ENCODE measurements at regions not wholly inside any gene's neighbourhood (a gene's known extent, or its start where the extent isn't known, plus 50 kb on each side); places are given as distances from the start of the nearest gene placed in this dataset.

DNA sequence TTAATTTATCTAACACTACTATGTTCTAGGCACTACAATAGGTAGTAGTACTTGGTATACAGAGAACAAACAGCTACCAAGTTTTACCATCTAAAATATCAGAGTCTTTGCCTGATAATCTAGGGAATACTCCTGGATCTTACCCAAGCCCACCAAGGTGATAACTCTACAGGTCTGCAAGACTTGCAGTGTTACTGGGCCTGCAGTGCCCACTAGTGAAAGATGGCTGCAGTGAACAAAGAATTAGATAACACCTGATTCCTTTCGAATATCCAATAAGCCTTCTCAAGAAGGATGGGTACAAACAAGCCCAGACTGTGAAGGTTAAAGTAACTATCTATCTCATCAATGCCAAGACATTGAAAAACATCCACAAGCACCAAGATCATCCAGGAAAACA, 317.0 kb upstream of the DCBLD2 start:
- DNase-seq (ENCODE audit: insufficient read length, low spot score) (no peak), FAIRE-seq (no peak)
- TF ChIP-seq POLR2A (IDR thresholded peaks at IDR 0.05; ENCODE audit: low read depth, low read length): no peak

DNA sequence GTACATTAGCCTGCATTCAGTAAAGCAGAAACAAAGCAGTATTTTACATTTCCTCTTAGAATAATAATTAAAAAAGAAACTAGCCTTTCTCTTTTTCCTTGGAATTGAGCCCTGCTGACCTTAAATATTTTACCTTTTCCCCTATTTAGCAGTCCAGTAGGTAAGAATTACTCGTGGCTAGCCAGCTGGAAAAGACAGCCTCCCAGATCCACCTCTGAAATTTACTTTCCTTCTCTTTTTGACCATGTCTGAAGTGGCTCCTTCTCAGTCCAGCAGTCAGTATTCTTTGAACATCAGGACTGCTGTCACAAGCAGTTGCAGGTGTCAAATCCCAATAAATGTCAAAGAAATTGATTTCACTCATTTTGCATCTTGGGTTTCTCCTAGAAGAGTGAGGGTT, 311.5 kb upstream of the DCBLD2 start:
- no peak for DNase-seq (ENCODE audit: insufficient read length, low spot score)
- TF ChIP-seq POLR2A (IDR thresholded peaks at IDR 0.05; ENCODE audit: low read depth, low read length): no peak
- no peak for FAIRE-seq

DNA sequence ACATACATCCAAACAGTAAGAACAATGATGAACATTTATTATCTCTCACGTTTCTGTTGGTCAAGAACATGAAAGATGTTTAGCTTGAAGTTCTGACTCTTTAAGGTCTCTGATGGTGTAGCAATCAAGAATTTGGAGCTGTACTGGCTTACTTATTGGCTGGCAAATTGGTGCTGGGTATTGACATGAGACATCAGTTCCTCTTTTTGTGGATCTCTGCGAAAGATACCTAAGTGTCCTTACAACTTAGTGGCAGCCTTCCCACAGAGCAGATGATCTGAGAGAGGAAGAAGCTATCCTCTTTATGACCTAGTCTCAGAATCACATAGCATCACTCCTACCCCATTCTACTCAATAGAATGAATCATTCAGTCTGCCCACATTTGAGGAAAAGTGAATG, 309.8 kb upstream of the DCBLD2 start:
- no peak for FAIRE-seq
- no peak for TF ChIP-seq POLR2A (IDR thresholded peaks at IDR 0.05; ENCODE audit: low read depth, low read length)
- DNase-seq (ENCODE audit: insufficient read length, low spot score): no peak

DNA sequence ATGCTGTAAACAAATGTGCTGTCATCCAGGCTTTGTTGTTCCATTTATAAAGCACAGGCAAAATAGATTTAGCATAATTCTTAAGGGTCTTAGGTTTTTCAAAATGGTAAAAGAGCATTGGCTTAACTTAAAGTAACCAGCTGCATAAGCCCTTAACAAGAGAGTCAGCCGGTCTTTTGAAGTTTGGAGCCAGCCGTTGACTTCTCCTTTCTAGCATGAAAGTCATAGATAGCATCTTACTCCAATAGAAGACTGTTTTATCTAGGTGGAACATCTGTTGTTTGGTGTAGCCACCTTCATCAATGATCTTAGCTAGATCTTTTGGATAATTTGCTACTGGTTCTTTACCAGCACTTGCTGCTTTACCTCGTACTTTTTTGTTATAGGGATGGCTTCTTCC, 297.5 kb upstream of the DCBLD2 start:
- no peak for FAIRE-seq
- TF ChIP-seq POLR2A (IDR thresholded peaks at IDR 0.05; ENCODE audit: low read depth, low read length): no peak

DNA sequence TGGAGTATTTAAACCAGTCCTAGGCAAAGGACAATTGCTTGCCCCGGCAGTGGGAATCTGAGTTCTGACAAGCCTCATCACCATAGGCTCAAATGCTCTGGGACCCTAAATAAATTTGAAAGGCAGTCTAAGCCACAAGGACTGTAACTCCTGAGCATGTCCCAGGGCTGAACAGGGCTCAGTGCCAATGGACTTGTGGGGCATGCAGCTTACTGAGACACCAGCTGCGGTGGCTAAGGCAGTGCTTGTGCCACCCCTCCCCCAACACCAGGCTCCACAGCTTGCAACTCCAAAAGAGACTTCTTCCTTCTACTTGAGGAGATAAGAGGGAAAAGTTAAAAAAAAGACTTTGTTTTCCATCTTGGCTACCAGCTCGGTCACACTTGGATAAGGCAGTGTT, 289.7 kb upstream of the DCBLD2 start:
- no peak for TF ChIP-seq POLR2A (IDR thresholded peaks at IDR 0.05; ENCODE audit: low read depth, low read length)
- FAIRE-seq (no peak), DNase-seq (ENCODE audit: insufficient read length, low spot score) (no peak)

More for the DNA sequence above, 297.5 kb upstream of the DCBLD2 start:
- DNase-seq (ENCODE audit: insufficient read length, low spot score): no peak

DNA sequence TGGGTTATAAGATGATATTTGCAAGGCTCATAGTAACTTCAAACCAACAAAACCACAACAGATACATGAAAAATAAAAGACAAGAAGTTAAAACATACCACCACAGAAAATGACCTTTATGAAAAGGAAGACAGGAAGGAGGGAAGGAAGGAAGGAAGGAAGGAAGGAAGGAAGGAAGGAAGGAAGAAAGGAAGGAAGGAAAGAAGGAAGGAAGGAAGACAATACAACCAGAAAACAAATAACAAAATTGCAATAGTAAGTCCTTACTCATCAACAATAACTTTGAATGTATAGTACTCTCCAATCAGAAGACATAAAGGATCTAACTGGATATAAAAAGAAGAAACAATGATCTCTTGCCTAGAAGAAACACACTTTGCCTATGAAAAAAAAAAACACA, 287.4 kb upstream of the DCBLD2 start:
- DNase-seq (ENCODE audit: insufficient read length, low spot score) (no peak), FAIRE-seq (no peak)
- no peak for TF ChIP-seq POLR2A (IDR thresholded peaks at IDR 0.05; ENCODE audit: low read depth, low read length)

DNA sequence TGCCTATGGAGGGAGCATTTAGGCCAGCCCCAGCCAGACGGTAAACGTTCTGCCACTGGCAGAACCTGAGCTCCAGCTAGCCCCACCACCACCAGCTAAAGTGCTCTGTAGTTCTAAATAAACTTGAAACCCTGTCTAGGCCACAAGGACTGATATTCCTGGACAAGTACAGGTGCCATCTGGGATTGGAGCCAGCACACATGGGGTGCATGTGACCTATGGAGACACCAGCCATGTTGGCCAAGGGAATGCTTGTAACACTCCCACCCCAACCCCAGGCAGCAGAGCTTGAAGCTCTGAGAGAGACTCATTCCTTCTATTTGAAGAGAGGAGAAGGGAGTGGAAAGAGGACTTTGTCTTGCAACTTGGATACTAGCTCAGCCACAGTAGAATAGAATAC, 284.5 kb upstream of the DCBLD2 start:
- no peak for TF ChIP-seq POLR2A (IDR thresholded peaks at IDR 0.05; ENCODE audit: low read depth, low read length)
- no peak for FAIRE-seq
- DNase-seq (ENCODE audit: insufficient read length, low spot score): no peak

DNA sequence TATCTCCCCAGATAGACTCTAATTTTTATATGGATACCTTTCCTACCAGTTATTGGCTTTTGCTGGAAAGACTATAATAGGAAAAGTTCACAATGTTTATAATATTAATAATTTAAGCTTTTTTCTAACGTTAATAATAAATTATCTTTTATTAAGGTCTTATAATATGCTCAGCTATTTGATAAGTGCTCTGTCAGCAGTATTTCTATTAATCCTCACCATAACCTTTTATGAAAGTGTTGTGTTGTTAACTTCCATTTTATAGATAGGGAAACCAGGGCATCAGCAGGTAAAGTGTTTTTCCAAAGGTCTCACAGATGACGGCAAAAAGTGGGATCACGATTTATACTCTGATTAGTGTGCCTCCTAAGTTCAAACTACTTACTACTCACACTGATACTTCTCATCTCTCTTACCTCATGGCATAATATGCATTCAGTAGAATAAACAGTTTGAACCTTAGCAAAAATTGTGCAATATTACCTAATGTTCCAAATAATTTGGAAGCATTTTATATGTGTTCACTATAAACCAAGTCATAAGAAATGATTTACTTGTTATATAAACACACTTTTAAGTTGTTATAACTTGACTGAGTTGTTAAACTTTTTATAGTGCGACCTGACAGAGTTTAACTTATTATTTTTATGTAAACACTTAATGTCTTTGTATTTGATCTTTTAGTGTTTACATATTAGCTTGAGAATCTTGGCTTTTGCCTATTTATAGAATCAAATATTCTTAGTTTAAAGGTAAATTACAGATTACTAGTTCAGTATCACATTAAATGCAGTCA, 274.9 kb upstream of the DCBLD2 start:
- FAIRE-seq (no peak), DNase-seq (ENCODE audit: insufficient read length, low spot score) (no peak)
- TF ChIP-seq POLR2A (IDR thresholded peaks at IDR 0.05; ENCODE audit: low read depth, low read length): no peak

DNA sequence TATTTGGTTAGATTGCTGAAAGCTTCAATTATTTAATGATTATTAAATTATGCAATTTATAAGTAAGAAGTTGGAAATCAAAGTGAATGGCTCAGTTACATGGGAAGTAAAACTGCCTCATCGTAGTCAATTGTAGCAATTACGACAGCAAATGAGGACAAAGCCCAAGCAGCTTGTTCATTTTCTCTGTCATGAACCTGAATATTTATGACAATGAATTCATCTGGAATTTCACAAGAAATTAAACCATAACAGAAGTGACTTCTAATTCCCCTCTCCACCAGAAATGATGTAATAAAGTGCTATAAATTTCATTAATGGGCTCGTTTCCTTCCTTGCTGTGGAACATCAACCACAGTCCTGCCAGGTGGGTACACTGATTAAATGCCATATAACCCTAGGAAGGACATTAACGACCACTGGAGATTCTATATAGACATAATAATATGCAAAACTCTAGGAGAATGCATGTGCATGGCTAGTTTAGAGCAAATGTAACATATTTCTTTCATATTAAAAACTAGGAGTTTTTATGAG, 273.8 kb upstream of the DCBLD2 start:
- DNase-seq (ENCODE audit: insufficient read length, low spot score) (no peak), FAIRE-seq (no peak)
- TF ChIP-seq POLR2A (IDR thresholded peaks at IDR 0.05; ENCODE audit: low read depth, low read length): no peak

DNA sequence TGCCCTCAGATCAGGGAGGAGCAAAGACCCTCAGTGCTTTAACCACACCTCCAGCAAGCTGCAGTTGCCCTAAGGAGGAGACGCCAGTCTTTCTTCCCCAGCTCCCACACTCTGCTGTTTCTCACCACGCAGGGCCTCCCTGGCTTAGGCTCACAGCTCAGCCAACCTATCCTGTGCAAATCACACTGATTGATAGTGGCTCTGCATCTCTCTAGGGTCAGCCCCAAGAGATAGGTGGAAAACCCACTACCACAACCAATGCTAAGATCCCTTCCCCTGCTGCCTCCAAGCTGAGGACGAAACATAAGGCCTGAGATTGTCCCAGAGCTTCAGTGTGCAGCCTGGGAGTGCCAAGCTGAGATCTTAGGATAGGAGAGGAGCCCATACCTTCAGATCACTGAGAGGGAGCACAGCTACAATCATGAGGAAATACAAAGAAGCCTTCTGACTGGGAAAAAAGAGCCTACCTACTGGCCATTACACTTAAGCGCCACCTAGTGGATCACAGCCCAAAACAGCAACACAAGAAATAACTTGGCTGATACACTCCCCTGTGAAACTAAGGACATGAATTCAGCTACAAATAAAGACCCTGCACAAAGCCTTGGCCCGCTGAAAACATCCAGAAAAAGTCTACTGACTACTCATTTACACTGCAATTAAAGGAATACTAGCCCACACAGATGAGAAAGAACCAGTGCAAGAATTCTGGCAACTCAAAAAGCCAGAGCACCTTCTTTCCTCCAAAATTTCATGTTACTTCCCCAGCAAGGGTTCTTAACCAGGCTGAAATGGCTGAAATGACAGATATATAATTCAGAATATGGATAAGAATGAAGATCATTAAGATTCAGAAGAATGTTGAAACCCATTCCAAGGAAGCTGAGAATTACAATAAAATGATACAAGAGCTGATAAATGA, 271.5 kb upstream of the DCBLD2 start:
- TF ChIP-seq POLR2A (IDR thresholded peaks at IDR 0.05; ENCODE audit: low read depth, low read length): no peak
- DNase-seq (ENCODE audit: insufficient read length, low spot score) (peak; percentile 13), FAIRE-seq (peak; percentile 83)

DNA sequence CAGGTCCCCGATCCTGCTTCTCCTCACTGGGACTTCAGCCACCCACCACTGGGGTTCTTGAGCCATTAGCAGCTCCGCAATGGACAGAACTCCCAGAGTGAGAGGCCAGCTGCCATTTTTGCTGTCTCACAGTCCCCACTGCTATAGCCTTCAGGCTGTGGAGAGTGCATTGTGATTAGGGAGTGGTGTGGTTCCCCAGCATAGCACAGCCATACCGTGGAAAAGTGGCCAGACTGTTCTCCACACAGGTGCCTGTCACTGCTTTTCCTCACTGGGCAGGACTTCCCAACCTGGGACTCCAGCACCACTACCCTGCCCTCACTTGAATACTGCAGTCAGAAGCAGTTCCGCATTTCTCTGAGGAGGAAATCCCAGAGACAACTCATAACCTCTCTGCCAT, 270.3 kb upstream of the DCBLD2 start:
- FAIRE-seq: no peak
- no peak for DNase-seq (ENCODE audit: insufficient read length, low spot score)
- no peak for TF ChIP-seq POLR2A (IDR thresholded peaks at IDR 0.05; ENCODE audit: low read depth, low read length)

DNA sequence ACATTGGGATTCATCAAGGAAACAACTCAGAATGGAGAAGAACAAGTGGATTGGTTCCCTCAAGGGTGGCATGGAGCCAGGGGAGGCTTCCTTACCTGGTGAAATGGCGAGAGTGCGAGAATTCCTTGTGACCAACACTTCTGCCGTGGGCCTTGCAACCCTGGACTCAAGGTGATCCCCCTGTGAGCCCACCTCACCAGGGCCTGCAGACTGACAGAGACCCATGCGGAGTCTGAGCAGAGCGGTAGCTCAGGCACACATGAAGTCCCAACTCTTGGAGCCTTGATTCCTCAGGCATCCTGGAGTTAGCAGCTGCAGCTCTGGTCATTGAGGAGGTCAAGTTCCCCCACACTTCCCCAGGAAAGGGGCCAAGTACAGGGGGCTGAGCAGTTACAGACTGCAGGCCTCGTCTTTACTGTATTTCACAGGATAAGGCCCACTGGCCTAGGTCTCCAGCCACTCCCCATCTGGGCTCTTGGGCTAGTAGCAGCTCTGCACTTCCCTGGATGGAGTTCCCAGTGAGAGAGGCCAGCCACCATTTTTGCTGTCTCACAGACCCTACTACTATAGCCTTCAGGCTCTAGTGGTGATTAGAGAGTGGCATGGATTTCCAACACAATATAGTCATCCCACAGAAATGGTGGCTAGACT, 269.5 kb upstream of the DCBLD2 start:
- no peak for TF ChIP-seq POLR2A (IDR thresholded peaks at IDR 0.05; ENCODE audit: low read depth, low read length)
- DNase-seq (ENCODE audit: insufficient read length, low spot score): no peak
- no peak for FAIRE-seq

DNA sequence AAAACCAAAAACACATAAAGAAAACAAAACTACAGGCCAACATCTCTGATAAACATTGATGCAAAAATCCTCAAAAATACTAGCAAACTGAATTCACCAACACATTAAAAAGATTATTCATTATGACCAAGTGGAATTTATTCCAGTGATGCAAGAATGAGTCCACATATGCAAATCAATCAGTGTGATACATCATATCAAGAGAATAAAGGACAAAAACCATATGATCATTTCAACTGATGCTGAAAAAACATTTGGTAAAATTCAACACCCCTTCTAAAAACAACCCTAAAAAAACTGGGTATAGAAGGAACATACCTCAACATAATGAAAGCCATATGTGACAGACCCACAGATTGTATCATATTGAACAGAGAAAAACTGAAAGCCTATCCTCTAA, 265.6 kb upstream of the DCBLD2 start:
- TF ChIP-seq POLR2A (IDR thresholded peaks at IDR 0.05; ENCODE audit: low read depth, low read length): no peak
- DNase-seq (ENCODE audit: insufficient read length, low spot score) (no peak), FAIRE-seq (no peak)

DNA sequence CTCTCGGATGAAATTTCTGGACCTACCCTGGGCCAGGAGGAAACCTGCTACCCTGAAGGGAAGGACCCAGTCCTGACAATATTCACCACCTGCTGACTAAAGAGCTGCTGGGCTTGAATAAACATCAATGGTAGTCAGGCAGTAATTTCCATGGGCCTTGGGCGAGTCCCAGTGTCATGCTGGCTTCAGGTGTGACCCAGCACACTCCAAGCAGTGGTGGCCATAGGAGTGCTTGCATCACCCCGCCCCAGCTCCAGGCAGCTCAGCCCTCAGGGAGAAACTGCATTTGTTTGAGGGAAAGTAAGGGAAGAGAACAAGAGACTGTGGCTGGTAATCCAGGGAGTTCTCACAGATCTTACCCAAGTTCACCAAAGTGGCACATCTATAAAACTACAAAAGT, 261.8 kb upstream of the DCBLD2 start:
- TF ChIP-seq POLR2A (IDR thresholded peaks at IDR 0.05; ENCODE audit: low read depth, low read length): no peak
- FAIRE-seq: no peak
- DNase-seq (ENCODE audit: insufficient read length, low spot score): no peak

Data from H54 (cell line).